Left ventricle myocardium superior (tissue), 1 donor: ENCODE measurements at regions not wholly inside any gene's neighbourhood (a gene's known extent, or its start where the extent isn't known, plus 50 kb on each side); places are given as distances from the start of the nearest gene placed in this dataset.

Experiments used
- ATAC-seq: fragments of 200-7000 bp; cut with Tn5 transposase; one replicate; pipeline ENCODE4 v1.9.1; 2020; ENCODE audit warnings: mild to moderate bottlenecking, moderate library complexity
- DNase-seq: peaks from one replicate; pipeline ENCODE4 v3.0.0-alpha.2; 2020
- intact Hi-C: fragments of 100-400 bp; cut with micrococcal nuclease; formaldehyde crosslinking; loops from one replicate; pipeline ENCODE4 v1.11.0; 2022
- donor health status: DM: no; HTN: yes; CAD: no; lungs with severe emphysema.

DNA sequence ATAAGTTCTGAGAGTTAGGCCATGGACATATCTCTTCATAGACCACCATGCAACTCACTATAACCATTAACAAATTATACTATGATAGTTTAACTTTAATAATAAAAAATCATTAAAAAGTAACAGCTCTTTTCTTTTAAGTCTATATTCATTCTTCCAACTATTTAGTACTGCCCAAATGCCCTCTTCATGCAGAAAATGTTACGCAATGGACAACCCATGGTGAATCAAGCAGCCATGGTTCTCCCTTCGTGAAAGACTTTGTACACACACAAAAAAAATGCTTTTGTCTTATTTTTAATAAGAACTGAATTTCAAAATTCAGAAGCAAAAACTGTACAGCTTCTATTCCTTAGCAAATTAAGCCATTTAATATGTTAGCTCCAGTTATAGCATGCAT lies 401.1 kb downstream of the EFNA5 start:
- intact Hi-C loops, result no loop called here
- ATAC-seq (no peak), DNase-seq (no peak)

DNA sequence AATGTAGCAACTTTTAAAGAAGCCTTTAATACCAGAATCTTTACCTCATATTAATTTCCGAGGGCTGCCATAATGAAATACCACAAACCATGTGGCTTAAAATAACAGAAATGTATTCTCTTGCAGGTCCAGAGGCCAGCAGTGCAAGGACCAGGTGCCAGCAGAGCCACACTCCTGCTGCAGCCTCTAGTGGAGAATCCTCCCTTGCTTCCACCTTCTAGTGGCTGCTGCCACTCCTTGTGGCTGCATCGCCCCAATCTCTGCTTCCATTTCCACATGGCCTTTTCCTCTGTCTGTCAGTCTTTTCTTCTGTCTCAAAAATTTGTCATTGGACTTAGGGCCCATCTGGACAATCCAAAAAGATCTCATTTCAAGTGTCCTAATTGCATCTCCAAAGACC lies 401.5 kb downstream of the EFNA5 start:
- intact Hi-C loops, result no loop called here
- ATAC-seq, result no peak
- no peak for DNase-seq

DNA sequence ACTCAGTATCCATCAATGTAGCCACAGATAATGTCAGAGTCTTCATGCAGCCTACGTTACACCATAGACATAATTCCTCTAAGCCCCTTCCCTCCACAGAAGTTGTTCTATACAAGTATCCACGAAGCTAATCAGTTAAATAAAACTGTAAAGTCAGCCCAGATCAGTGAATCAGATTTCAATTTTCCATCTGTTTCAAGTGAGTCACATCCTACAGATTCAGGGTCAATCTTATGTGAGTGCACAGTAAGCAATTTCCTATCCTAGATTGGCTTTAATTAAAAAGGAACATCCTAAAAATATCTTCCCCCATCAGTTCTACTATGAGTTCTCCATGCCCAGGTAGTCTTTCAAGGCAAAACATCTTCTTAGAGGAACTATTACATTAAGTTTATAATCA lies 402.5 kb downstream of the EFNA5 start:
- intact Hi-C loops, result no loop called here
- DNase-seq, result no peak
- no peak for ATAC-seq

DNA sequence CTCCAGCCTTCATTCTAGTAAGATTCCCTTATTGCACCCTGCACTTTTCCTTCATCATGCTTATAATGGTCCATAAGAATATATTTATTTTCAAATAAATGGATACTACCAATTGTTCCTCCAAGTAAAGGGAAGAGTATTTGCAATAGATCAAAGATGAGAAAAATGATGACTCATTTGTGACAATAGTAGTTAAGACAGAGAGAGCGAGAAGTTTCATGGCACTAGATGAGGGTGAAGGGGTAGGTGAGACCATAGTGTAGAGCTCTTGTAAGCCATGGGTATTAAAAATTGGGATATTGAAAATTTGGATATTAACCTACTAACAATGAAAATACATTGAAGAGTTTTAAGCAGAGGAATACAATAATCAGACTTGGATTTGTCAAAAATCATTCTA lies 404.6 kb downstream of the EFNA5 start:
- intact Hi-C loops, result no loop called here
- ATAC-seq (no peak), DNase-seq (no peak)

DNA sequence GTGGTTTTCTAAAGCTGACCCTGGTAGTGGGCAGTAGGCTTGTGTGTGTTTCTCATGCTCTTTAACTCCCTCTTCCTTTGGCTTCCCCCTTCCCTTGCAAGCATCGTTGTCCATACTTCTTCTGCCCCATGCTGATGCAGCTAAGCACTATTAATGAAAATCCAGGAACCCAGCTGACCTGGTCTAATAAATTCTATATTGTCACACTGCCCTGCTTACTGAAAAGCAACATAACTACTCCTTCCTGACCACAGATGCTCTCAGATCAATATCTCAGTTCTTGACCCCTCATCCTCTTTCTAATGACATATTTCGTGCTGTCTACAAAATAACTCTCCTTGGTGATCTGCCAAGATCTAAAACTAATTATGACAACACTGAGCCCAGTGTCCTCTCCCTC lies 405.5 kb downstream of the EFNA5 start:
- no peak for DNase-seq
- no peak for ATAC-seq
- intact Hi-C loops, result no loop called here

DNA sequence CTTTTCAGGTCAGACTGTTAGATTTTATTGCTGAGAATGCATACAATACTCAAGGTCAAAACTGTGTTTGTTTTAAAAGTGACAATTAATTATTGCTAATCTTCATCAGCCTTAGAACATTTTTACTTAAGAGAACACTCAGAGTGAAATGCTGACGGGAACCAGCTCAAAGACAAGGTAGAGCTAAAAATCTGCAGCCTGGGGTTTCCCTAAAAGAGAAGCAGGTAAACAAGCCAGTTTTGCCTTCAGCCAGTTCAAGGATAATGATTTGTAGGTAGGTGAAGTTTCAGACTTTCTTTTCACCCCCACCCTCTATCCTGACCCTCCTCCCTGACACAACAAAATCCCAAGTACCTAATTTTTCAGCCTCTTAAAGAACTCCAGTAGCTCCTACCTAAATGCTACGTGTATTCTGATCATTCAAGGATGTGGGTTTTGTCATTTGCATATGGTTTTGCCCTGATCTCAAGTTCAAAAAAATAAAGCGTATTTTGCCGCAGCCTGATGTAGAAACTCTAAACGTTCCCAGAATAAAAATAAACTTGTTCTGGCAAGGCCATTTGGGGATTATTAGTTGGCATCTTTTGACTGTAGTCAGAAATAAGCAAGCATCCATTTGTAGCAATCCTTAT lies 407.2 kb downstream of the EFNA5 start:
- intact Hi-C loops, result no loop called here
- no peak for ATAC-seq

DNA sequence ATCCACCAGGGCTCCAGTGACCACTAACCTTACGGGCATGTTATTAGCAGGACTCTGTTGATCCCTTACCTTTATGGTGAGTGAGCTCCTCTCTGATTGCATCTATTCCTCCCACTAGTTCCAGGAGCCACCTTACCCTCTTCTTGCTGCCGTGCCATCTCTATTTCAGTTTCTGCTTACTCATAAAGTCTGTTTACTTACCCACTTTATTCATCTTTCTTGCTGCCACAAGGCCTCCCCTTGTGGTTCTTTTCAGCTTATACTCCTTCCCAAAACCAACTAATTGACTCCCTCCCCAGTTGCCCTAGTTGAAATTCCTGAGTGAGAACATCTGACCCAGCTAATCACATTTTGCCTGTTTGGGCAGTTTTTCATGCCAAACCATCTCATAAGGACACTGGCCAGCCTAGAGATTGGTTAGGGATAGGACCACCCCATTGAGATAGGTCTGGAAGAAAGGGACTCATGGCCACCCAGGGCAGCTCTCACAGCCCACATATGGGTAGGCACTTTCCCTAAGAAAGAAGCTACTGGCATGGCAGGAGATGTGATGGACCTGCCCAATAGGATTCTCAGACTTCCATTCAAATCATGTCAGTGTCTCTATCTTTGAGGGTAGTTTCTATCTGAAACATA lies 412.7 kb downstream of the EFNA5 start:
- ATAC-seq (no peak), DNase-seq (no peak)
- intact Hi-C loops, result loop anchor here (10.0 kb wide), 1 partner anchor 813 kb away; no protein-coding TSS in a partner anchor

More for the DNA sequence above, 407.2 kb downstream of the EFNA5 start:
- no peak for DNase-seq

DNA sequence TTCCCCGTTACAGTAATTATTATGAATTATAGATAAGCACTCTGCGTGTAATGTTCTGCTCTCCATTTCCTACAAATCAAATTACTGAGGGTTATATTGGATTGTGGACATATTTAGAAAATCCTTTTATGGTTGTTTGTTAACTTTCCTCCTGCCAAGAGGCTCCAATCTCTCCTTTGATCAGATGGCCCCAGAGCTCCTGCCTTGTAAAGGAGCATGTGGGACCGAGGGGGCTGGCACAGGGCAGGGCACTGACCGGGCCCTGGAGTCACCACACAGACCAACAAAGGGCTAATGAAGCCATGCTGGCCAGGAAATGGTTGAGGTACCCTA lies 415.9 kb downstream of the EFNA5 start:
- intact Hi-C loops, result loop anchor here (10.0 kb wide), 1 partner anchor 810 kb away; no protein-coding TSS in a partner anchor
- no peak for DNase-seq
- ATAC-seq, result no peak

DNA sequence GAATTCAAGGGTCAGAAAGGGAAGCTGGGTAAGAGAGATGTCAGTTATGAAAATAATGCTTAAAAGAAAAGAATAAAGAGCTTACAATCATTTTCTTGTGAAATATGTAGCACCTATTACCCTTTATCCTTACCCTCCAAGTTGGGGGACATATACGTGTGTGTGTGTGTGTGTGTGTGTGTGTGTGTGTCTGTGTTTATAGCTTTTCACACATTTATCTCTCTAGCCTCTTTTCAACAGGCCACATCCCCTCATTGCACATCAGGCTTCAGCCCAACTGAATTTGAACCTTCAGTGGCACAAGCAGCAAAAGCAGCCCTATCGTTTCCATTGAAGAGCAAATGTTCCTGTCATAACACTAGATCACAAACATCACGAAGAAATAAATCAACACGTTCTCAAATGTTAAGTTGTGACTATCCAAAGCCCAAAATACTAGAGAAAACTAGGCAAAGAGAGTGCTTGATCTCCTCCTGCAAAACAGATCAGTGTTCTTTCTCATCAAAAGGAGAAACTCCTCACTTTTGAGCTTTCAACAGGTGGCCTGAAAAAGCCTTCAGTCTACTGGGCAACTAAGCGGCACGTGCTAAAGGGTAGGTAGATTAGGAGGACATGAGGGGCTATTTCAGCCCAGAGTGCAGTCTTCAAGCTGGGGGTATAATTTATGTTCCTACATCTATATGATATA lies 416.4 kb downstream of the EFNA5 start:
- ATAC-seq (no peak), DNase-seq (no peak)
- intact Hi-C loops, result loop anchor here (10.0 kb wide), 1 partner anchor 810 kb away; no protein-coding TSS in a partner anchor

DNA sequence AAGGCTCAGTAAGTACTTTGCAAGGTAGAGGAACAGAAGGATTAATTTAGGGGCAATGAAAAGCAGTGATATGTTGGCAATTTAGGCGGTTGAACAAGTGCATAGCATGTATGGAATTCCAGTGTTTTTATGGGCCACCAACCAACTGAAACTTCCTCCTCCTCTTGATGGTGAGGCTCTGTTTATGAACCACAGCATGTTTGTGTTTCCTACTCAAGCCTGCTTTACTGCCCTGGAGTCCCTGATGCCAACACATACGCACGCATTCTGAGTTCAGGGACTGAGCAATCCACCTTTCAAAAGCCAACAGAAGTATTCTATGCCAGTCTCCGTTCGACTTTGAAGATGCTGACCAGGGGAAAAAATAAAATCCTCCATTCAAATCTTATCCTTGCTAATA lies 417.5 kb downstream of the EFNA5 start:
- intact Hi-C loops, result loop anchor here (10.0 kb wide), 1 partner anchor 808 kb away; no protein-coding TSS in a partner anchor
- no peak for ATAC-seq
- DNase-seq, result no peak

DNA sequence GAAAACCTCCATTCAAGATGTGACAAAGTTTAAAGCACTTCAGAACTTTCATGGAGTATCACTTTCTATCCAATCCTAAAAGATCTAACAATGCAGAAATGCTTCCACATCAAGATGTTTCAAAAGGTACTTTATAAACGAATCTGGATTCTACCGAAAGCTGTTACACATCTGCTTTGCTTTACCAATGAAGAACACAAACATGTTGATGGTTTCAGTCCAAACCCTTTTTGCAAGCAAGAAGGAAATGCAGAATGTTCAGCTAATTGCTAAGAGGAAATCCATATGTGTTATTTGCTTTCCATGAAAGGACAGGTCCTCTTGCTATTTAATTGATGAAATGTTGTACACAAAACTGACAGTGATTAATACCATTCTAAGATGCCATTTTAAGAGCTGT lies 419.6 kb downstream of the EFNA5 start:
- DNase-seq (no peak), ATAC-seq (no peak)
- intact Hi-C loops, result loop anchor here (10.0 kb wide), 1 partner anchor 806 kb away; no protein-coding TSS in a partner anchor

DNA sequence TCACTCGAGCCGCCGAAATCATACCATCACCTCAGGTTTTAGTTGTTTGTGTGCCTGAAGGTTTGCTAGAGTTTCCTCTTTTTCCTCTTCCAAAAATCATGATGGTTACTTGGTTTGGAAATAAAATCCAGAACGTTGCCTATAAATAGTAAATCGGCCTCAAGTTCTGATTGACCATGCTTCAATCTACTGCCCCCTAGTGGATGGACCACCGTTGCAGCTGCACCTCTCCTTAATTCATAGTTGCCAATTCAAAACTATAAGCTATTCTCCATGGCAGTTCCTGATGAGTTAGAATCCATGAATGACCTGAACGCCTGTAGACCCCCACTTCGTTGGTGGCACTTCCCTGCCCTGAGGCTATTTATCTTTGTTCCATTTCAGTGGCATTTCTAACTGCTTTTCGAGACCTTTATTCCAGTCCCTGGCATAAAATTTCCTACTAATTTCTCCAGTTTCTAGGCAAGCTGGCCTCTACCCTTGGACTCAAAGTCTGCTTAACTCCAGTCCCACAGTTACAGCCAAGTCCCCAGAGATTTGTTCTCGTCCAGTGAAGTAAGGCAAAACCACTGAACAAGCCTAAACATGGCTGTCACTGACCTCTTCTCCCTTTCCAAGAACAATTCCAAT lies 422.6 kb downstream of the EFNA5 start:
- intact Hi-C loops, result no loop called here
- peak; percentile 41 for DNase-seq
- peak; percentile 50 for ATAC-seq

DNA sequence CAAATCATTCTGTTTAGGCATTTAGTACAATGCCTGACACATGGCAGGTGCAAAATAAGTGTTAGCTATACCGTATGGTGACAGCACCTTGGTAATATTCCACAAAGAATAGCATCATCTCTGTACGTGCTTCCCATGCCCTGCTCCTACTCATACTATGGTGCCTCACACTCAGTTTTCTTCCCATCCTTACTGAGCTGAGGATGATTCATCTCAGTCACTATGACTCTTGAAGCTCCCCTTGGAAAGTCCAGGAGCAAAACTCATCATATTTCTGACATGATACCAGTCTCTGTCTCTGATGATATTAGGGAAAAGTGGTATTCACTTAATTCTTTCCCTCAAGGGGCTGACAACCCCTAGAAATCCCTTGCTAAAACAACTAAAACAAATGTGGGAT lies 423.3 kb downstream of the EFNA5 start:
- ATAC-seq, result no peak
- intact Hi-C loops, result no loop called here
- DNase-seq, result no peak

DNA sequence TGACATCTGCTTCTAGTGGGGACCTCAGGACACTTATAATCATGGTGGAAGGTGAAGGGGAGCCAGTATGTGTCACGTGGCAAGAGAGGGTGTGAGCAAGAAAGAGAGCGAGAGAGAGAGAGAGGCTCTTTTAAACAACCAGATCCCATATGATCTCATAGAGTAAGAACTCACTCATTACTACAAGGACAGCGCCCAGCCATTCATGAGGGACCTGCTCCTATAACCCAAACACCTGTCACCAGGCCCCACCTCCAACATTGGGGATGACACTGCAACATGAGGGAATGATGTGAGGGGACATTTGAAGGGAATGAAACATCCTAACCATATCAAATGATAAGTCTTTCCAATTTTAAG lies 427.5 kb downstream of the EFNA5 start:
- ATAC-seq (no peak), DNase-seq (no peak)
- intact Hi-C loops, result no loop called here

DNA sequence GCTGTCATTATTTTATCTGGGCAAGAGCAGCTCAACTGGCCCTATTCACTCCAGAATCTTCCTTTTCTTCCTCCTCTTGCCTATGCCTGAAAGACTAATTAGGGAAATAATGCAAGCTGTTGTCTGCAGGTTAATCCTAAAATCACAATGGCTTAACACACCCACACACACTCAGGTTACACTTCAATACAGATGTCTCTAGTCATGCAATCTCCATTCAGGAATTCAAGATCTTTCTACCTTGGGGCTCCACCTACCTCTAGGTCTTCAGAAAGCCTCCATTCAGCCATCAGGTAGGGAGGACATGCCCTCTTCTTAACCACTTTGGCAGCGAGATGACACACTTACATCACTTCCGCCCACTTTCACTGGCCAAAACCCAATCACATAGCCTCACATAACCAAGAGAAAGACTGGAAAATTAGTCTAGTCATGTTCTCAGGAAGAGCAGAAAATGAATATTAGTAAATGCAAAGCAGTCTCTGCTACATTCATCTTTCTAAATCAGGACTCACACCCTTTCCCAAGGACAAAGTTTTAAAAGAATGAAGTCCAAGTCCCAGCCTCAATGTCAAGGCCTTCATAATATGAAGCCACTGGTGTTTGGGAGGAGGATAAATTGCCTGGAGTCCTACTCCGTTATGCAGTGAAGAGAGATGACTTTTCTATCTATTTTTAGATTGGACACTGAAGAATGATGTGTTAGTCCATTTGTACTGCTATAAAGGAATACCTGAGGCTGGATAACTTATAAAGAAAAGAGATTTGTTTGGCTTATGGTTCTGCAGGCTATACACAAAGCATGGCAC lies 428.1 kb downstream of the EFNA5 start:
- intact Hi-C loops, result no loop called here
- DNase-seq, result no peak
- peak; percentile 51 for ATAC-seq

DNA sequence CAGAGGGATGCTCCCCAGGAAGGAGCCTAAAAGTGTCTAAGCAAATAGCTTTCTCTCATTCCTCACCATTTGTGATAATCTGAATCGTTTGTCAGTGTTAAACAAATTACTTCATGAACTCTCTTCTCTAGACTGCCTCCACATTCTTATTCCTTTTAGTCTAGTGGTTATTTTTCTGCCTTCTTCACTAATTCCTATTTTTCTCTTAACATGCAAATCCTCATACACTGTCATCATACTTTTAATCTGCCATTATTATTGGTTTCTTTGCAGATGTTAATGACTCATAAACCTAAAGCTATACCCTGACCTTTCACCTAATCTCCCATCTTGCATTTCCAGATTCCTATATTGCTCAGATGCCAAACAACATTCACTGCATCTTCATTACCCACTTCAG lies 428.9 kb downstream of the EFNA5 start:
- ATAC-seq (no peak), DNase-seq (no peak)
- intact Hi-C loops, result no loop called here

DNA sequence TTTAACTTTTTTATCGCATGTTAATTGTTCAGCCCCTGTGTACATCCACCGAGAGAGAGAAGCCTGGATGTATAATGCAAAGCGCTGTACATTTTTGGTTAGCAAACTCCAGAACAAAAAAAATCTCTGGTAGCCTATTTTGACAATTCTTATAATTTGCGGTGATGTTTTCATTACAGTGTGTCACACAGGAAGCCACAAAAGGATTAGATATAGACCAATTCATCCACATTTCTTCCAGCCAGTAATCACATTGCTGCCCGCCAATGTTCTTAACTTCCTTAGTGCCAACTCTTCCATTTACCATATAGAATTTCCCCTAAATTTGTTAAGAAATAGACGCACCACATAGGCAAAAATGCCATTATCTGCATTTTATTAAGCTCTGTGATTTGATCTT lies 435.6 kb downstream of the EFNA5 start:
- intact Hi-C loops, result no loop called here
- DNase-seq (no peak), ATAC-seq (no peak)

DNA sequence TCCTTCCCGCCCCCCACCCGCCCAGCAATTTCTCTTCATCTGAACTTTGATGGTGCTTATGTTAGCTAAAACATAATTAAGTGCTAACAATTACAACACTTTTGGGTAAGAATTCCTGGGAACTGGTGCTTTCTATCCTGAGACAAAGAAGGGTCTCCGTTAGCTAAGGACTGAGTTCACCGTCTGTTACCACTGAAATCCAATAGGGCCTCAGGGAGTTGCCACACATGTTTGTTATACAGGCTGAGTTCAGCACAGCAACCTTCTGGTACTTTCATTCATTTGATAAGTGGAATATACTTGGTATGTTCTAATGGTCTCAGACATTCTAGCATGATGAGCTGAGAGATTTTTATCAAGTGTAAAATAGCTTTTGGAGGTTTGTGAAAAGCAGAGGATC lies 437.9 kb downstream of the EFNA5 start:
- ATAC-seq (no peak), DNase-seq (no peak)
- intact Hi-C loops, result no loop called here

DNA sequence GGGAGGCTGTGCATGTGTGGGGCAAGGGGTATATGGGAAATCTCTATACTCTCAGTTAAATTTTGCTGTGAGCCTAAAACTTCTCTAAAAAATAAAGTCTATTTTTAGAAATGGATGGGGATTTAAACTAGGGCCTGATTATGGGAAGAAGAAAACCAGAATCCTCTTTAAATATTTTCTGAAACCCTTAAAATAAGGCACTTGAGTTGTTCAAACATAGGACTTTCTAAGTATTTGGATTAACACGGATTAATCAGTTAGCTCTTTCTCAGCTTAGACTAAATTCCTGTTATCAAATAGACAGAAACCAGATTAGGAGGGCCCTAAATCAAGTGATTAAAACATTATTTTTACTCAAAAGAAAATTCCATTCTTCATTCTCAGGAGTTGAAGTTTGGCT lies 438.4 kb downstream of the EFNA5 start:
- intact Hi-C loops, result no loop called here
- ATAC-seq (no peak), DNase-seq (no peak)

DNA sequence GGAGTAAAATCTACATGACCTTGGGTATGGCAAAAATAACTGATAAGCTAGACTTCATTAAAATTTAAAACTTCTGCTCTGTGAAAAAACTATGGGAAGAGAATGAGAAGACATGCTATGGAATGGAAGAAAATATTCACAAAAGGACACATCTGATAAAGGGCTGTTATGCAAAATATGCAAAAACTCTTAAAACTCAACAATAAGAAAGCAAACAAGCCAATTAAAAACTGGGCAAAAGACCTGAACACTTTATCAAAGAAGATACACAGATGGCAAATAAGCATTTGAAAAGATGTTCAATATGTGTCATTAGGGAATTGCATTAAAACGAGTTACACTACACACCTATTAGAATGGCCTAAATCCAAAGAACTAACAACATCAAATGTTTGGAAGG lies 439.5 kb downstream of the EFNA5 start:
- ATAC-seq, result no peak
- intact Hi-C loops, result no loop called here
- DNase-seq, result no peak
